HL-60 (cell line): ENCODE measurements at regions not wholly inside any gene's neighbourhood (a gene's known extent, or its start where the extent isn't known, plus 50 kb on each side); places are given as distances from the start of the nearest gene placed in this dataset.

ENCODE experiments used
- DNase-seq, 2 experiments: peaks; one replicate each; pipeline ENCODE4 v3.0.0-alpha.2; 2010 to 2020; ENCODE audit warnings: low read depth in 1 of 2, low spot score in 1 of 2
- H3K27ac ChIP-seq: fragments of 250-450 bp; sonication (Bioruptor Pico); replicated peaks from 2 replicates; pipeline ENCODE4 v1.5.1; 2020; ENCODE audit warnings: mild to moderate bottlenecking, moderate library complexity
- H3K27me3 ChIP-seq: fragments of 250-450 bp; sonication (Bioruptor Pico); 2 replicates; pipeline ENCODE4 v1.5.1; 2021; ENCODE audit warnings: mild to moderate bottlenecking, moderate library complexity; ENCODE audit not compliant: insufficient read depth, poor library complexity, severe bottlenecking
- H3K4me3 ChIP-seq: replicated peaks from 2 replicates; pipeline ENCODE4 v1.5.1; 2011; ENCODE audit warnings: mild to moderate bottlenecking, control low read depth, low read length; ENCODE audit not compliant: insufficient read depth
- GABPA ChIP-seq: IDR thresholded peaks from 2 replicates; pipeline ENCODE4 v1.6.1; 2012; ENCODE audit warnings: low read depth
- POLR2AphosphoS5 ChIP-seq: IDR thresholded peaks from 2 replicates; pipeline ENCODE4 v1.6.1; 2012; ENCODE audit warnings: low read depth
- SPI1 ChIP-seq: IDR thresholded peaks from 2 replicates; pipeline ENCODE4 v1.6.1; 2012; ENCODE audit warnings: low read depth, mild to moderate bottlenecking, borderline replicate concordance
- TF ChIP-seq, protein P1 (sequence below): IDR thresholded peaks from one replicate; pipeline ENCODE4 v1.5.1; 2011; ENCODE audit warnings: low read length, control low read depth, inconsistent platforms; ENCODE audit not compliant: insufficient read depth
- TF ChIP-seq, protein P2 (sequence below): IDR thresholded peaks from 2 replicates; pipeline ENCODE4 v1.6.1; 2012; ENCODE audit warnings: low read depth; ENCODE audit not compliant: insufficient replicate concordance

DNA sequence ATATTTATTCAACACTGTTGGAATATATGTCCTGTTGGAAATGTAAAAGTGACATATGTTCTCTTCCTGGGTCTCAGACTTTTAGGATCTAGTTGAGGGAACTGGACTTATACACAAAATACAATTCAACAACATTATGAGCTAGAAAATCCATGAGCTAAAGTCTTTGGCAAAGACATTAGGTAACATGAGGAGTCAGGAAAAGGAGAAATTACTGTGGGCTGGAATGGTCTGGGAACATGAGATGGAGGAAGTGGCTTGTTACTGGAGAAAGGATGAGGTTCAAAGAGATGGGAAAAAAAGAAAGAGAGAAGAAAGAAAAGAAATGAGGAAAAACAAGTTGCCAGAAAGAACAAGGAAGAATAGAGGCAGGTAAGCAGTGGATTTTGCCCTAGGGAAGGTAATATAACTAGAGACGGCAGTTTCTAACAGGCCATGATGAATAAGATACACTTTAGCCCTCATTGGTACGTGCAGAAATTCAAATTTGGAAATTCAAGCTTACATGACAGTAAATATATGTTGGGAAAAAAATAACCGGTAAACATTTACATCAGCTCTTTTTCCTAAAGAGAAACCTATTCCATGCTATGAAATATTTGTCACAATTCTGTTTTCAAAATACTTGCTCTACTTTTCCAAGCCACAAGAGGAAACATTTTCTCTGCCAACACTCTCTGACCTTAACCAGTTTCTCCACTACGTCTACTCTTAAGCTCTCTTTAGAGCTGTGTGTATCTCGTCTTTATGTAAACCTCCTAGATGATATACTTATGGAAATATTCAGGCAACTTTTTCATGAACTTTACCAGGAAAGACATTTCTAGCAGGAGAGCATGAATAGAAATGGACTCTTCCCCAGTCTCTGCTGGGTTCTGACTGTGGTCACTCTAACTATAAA lies 268.8 kb upstream of the BTG1 start:
- no peak for TF ChIP-seq SPI1
- TF ChIP-seq, protein P1, sequence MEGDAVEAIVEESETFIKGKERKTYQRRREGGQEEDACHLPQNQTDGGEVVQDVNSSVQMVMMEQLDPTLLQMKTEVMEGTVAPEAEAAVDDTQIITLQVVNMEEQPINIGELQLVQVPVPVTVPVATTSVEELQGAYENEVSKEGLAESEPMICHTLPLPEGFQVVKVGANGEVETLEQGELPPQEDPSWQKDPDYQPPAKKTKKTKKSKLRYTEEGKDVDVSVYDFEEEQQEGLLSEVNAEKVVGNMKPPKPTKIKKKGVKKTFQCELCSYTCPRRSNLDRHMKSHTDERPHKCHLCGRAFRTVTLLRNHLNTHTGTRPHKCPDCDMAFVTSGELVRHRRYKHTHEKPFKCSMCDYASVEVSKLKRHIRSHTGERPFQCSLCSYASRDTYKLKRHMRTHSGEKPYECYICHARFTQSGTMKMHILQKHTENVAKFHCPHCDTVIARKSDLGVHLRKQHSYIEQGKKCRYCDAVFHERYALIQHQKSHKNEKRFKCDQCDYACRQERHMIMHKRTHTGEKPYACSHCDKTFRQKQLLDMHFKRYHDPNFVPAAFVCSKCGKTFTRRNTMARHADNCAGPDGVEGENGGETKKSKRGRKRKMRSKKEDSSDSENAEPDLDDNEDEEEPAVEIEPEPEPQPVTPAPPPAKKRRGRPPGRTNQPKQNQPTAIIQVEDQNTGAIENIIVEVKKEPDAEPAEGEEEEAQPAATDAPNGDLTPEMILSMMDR = no peak
- Histone ChIP-seq H3K4me3 (no peak overlapping the region), H3K27ac (no peak overlapping the region), H3K27me3 (no peaks in the 10 kb centered on the region)
- DNase-seq = no peak

DNA sequence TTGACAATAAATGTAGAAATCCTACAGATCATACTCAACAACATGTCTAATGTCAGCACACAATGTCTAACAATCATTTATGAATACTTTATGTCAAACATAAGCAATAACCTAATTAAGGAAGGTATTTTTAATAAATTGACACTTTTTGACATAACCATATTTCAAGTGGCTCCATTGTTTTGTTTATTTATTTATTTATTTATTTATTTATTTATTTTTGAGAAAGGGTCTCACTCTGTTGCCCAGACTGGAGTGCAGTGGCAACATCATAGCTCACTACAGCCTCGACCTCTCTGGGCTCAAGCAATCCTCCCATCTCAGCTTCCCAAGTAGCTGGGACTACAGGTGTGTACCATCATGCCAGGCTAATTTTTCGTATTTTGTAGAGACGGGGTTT lies 267.6 kb upstream of the BTG1 start:
- Histone ChIP-seq H3K4me3 (no peak overlapping the region), H3K27ac (no peak overlapping the region), H3K27me3 (no peaks in the 10 kb centered on the region)
- TF ChIP-seq SPI1 = no peak
- TF ChIP-seq, protein P1 = no peak
- TF ChIP-seq, protein P2, sequence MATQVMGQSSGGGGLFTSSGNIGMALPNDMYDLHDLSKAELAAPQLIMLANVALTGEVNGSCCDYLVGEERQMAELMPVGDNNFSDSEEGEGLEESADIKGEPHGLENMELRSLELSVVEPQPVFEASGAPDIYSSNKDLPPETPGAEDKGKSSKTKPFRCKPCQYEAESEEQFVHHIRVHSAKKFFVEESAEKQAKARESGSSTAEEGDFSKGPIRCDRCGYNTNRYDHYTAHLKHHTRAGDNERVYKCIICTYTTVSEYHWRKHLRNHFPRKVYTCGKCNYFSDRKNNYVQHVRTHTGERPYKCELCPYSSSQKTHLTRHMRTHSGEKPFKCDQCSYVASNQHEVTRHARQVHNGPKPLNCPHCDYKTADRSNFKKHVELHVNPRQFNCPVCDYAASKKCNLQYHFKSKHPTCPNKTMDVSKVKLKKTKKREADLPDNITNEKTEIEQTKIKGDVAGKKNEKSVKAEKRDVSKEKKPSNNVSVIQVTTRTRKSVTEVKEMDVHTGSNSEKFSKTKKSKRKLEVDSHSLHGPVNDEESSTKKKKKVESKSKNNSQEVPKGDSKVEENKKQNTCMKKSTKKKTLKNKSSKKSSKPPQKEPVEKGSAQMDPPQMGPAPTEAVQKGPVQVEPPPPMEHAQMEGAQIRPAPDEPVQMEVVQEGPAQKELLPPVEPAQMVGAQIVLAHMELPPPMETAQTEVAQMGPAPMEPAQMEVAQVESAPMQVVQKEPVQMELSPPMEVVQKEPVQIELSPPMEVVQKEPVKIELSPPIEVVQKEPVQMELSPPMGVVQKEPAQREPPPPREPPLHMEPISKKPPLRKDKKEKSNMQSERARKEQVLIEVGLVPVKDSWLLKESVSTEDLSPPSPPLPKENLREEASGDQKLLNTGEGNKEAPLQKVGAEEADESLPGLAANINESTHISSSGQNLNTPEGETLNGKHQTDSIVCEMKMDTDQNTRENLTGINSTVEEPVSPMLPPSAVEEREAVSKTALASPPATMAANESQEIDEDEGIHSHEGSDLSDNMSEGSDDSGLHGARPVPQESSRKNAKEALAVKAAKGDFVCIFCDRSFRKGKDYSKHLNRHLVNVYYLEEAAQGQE = no peak
- TF ChIP-seq POLR2AphosphoS5 = no peak
- no peak for TF ChIP-seq GABPA
- DNase-seq = no peak

DNA sequence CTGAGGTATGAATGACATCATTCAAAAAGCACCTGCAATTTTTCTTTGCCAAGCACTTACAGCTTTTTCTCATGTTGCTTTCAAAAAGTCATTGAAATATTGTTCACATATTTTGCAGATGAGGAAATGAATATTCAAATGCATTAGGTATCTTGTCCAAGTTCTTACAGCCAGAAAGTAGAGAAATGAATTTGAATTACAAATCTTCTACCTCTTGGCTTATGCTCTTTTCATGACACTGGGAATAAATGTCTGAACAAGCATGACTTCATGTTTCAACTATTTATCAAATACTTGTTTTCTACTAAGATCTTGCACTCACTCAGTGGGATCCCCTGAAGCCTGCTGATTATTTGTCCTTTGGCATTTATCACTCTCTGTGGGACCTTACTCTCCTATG lies 267.2 kb upstream of the BTG1 start:
- Histone ChIP-seq H3K4me3 (no peak overlapping the region), H3K27ac (no peak overlapping the region), H3K27me3 (no peaks in the 10 kb centered on the region)
- DNase-seq = no peak
- TF ChIP-seq SPI1 (no peak), POLR2AphosphoS5 (no peak), GABPA (no peak)
- TF ChIP-seq, protein P1 = no peak
- TF ChIP-seq, protein P2 = no peak
